AG04450 (cell line): ENCODE measurements at regions not wholly inside any gene's neighbourhood (a gene's known extent, or its start where the extent isn't known, plus 50 kb on each side); places are given as distances from the start of the nearest gene placed in this dataset.

Source experiments
- CTCF ChIA-PET: fragments of 300-600, 350-600 bp; formaldehyde crosslinking; extraction: SDS; loops from one replicate; lab custom pipeline; 2022; ENCODE audit warnings: antibody characterized with exemption, inconsistent platforms; lab: Charles Lee
- POLR2A ChIA-PET: fragments of 350-600 bp; formaldehyde crosslinking; extraction: SDS; loops from one replicate; lab custom pipeline; 2021; ENCODE audit warnings: antibody characterized with exemption, inconsistent platforms; lab: Yijun Ruan, JAX
- DNase-seq: peaks from one replicate; pipeline ENCODE4 v3.0.0-alpha.2; 2011; ENCODE audit warnings: low read depth, low spot score
- H3K27ac ChIP-seq: one replicate; pipeline ENCODE4 v1.5.1; 2012; ENCODE audit warnings: low read depth, low read length, control low read depth
- H3K27me3 ChIP-seq: one replicate; pipeline ENCODE4 v1.6.0; 2012; ENCODE audit warnings: low read length; ENCODE audit not compliant: control insufficient read depth, insufficient read depth
- H3K4me3 ChIP-seq: 2 replicates; pipeline ENCODE4 v1.5.1; 2011; ENCODE audit warnings: mild to moderate bottlenecking, low read depth, low read length, control low read depth
- H3K9me3 ChIP-seq: 2 replicates; pipeline ENCODE4 v1.5.1; 2012; ENCODE audit warnings: low read length; ENCODE audit not compliant: control insufficient read depth, insufficient read depth
- TF ChIP-seq, protein P1 (sequence below): IDR thresholded peaks from 2 replicates; pipeline ENCODE4 v1.5.1; 2011; ENCODE audit warnings: low read depth, low read length, control low read depth, inconsistent platforms

DNA sequence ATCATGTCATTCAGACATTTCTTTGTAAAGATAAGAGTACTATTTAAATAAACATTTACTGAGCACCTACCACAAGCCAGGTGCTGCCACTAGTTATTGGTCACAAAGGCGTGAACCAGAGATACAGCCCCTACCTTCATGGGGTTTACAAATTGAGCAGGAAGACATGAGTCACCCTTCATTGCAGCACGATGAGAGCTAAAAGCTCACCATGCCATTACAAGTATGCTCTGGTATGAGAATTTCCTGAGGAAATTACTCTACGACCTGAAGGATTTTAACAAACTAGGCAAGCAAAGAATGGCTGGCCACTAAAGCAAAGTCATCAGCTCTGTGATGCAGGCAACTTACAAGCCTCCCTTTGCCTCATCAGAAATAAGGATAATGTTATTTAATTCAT, 346.8 kb downstream of the BRINP2 start:
- ChIA-PET CTCF (interaction anchor here (1.2 kb wide), 1 partner anchor 15 kb away, joined by 3 read pairs; no protein-coding TSS in a partner anchor), POLR2A (no interaction called here)
- Histone ChIP-seq H3K27me3 (no peaks in the 10 kb centered on the region), H3K9me3 (no peaks in the 10 kb centered on the region), H3K27ac (no peak overlapping the region), H3K4me3 (no peak overlapping the region)
- DNase-seq, result no peak
- TF ChIP-seq, protein P1, sequence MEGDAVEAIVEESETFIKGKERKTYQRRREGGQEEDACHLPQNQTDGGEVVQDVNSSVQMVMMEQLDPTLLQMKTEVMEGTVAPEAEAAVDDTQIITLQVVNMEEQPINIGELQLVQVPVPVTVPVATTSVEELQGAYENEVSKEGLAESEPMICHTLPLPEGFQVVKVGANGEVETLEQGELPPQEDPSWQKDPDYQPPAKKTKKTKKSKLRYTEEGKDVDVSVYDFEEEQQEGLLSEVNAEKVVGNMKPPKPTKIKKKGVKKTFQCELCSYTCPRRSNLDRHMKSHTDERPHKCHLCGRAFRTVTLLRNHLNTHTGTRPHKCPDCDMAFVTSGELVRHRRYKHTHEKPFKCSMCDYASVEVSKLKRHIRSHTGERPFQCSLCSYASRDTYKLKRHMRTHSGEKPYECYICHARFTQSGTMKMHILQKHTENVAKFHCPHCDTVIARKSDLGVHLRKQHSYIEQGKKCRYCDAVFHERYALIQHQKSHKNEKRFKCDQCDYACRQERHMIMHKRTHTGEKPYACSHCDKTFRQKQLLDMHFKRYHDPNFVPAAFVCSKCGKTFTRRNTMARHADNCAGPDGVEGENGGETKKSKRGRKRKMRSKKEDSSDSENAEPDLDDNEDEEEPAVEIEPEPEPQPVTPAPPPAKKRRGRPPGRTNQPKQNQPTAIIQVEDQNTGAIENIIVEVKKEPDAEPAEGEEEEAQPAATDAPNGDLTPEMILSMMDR, result no peak

DNA sequence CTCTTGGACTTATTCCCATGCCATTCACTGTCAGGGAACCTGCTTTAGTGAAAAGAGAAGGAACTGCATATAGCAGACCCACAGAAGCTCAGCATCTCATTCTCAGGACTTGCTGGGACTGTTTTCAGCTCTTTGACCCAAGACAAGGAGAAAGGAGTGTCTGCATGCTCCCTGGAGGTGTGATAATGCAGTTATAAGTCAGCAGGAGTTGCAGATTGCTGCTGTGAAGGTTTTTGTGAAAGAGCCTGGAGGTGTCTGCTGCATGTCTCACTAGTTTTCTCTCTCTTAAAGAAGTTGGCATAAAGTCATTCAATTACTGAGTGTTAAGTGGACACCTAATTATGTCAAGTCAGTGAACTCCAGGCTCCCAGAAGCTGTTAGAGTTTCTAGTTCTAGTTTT, 343.4 kb downstream of the BRINP2 start:
- no peak for DNase-seq
- POLR2A ChIA-PET, result no interaction called here
- CTCF ChIA-PET, result no interaction called here
- no peaks in the 10 kb centered on the region for H3K27me3 ChIP-seq
- H3K27ac ChIP-seq, result no peak overlapping the region
- TF ChIP-seq, protein P1, result no peak
- no peaks in the 10 kb centered on the region for H3K9me3 ChIP-seq
- no peak overlapping the region for H3K4me3 ChIP-seq

DNA sequence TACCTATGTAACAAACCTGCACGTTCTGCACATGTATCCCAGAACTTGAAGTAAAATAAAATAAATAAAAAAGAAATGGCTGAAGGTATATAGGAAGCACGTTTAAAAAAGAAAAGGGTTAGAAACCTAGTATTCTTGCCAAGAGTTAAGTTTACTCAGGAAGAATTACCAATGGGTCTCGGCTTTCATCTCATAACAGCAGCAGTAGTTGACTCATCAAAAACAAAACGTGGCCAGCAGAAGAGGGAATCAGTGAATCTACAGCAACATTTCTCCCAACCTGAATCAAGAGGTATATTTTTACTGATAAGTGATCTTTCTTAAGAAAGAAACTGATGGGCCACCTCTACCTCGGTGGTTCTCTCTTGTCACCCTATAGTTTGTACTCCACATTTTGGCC, 340.3 kb downstream of the BRINP2 start:
- Histone ChIP-seq H3K27me3 (no peaks in the 10 kb centered on the region), H3K4me3 (no peak overlapping the region), H3K9me3 (no peaks in the 10 kb centered on the region), H3K27ac (no peak overlapping the region)
- no peak for DNase-seq
- TF ChIP-seq, protein P1, result no peak
- ChIA-PET CTCF (no interaction called here), POLR2A (no interaction called here)

DNA sequence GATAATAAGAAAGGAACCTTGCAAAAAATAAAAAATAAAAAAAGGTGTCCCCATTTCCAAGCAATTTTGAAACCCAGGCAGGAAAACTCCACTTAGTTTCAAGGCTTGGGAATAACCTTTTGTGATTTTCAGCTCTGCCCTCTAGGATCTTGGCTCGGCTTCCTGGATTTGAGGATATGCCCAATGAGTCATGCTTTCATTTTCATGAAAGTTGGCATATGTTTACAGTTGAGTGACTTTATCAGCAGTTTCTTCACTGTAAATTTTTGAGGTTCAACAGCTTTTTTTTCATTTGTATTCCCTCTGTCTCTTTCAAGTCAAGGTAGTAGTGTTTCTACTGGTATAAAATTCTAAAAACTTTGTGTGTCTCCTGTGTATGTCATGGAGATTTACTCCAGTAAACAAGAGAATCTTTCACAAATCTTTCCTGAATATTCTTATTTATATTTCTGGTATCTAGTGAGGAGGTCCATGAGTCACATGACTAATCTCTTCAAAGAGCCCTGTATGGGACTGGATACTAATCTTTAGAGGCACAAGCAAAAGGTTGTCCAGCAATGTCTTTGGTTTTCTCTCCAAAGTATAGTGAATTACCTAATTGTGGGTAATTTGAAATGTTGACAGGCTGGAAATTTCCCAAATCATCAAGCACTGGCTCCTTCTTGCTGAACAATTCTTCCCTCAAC, 335.3 kb downstream of the BRINP2 start:
- Histone ChIP-seq H3K4me3 (no peak overlapping the region), H3K27me3 (no peaks in the 10 kb centered on the region), H3K9me3 (no peaks in the 10 kb centered on the region), H3K27ac (no peak overlapping the region)
- ChIA-PET POLR2A (no interaction called here), CTCF (no interaction called here)
- TF ChIP-seq, protein P1, result no peak
- DNase-seq, result no peak

DNA sequence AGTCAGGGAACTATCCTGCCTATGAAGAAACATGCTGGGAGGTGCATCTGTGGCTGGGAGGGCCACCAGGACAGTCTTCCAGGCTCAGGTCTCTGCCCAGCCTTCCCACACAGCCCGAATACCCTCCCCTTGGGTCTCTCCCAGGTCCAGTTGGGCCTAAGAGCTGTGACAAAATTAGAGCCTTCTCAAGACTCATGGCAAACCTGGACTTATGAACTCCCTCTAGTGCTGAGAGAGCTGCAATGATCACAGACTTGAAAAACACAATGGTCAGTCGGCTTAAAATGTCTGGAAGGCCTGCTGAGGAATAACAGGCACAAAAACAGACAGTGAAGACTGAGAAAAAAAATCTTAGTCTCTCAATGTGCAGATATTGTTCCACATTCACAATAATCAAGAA, 325.1 kb downstream of the BRINP2 start:
- Histone ChIP-seq H3K27ac (no peak overlapping the region), H3K9me3 (no peaks in the 10 kb centered on the region), H3K4me3 (no peak overlapping the region), H3K27me3 (no peaks in the 10 kb centered on the region)
- ChIA-PET CTCF (no interaction called here), POLR2A (no interaction called here)
- TF ChIP-seq, protein P1, result peak; percentile 30
- DNase-seq, result no peak
